ENCODE measurements at regions not wholly inside any gene's neighbourhood (a gene's known extent, or its start where the extent isn't known, plus 50 kb on each side); places are given as distances from the start of the nearest gene placed in this dataset.

GRCh38 chr22:35189559-35189958 lies 67.7 kb upstream of the HMGXB4 start:
- H3K36me3 ChIP-seq (replicated peaks in 1 of 2; ENCODE audit: control insufficient read depth in 1 of 2, insufficient read depth in 2 of 2, low read length in 2 of 2) = no peaks in the 10 kb centered on the region
- H3K9me3 ChIP-seq (replicated peaks in 1 of 2; ENCODE audit: control insufficient read depth in 1 of 2, insufficient read depth in 1 of 2, low read length in 2 of 2) = peaks cover 15 to 21% of the 10 kb centered on the region in 2 donors
- Mint-ChIP-seq H3K4me1 (no peaks in the 10 kb centered on the region), H3K36me3 (no peaks in the 10 kb centered on the region), H3K27ac (no peak overlapping the region), H3K9me3 (peaks cover 8 to 43% (median 28%) of the 10 kb centered on the region in 7 donors), H3K27me3 (ENCODE audit: low read depth in 3 of 3) (peaks cover 0 to 3% (median 2%) of the 10 kb centered on the region in 3 donors), H3K4me3 (no peak overlapping the region)
- no peak overlapping the region for H3K4me3 ChIP-seq (replicated peaks in 1 of 3; ENCODE audit: low read depth in 2 of 3, low read length in 3 of 3)
- no peaks in the 10 kb centered on the region for H3K4me1 ChIP-seq (ENCODE audit: control insufficient read depth in 1 of 2, insufficient read depth in 2 of 2, low read length in 2 of 2)
- no peak overlapping the region for H3K27ac ChIP-seq (ENCODE audit: low read depth in 1 of 2, low read length in 2 of 2)
- no peak for DNase-seq
- intact Hi-C loops (cut with micrococcal nuclease) = no loop called here
- H3K27me3 ChIP-seq (ENCODE audit: control insufficient read depth in 2 of 2, insufficient read depth in 2 of 2, low read length in 2 of 2) = no peaks in the 10 kb centered on the region
- H3K9ac ChIP-seq (ENCODE audit: insufficient read depth, low read length, poor library complexity, severe bottlenecking) = no peak overlapping the region
- no peaks in the 10 kb centered on the region for H3K79me2 ChIP-seq (ENCODE audit: insufficient read depth, low read length)
- no peak overlapping the region for H2AFZ ChIP-seq (ENCODE audit: insufficient read depth, low read depth, low read length, poor library complexity, severe bottlenecking)
- TF ChIP-seq CTCF (IDR thresholded peaks at IDR 0.05) = no peak
- H3K4me2 ChIP-seq (replicated peaks; ENCODE audit: extremely low read depth, low read length, poor library complexity, severe bottlenecking) = no peak overlapping the region
- H4K20me1 ChIP-seq (ENCODE audit: insufficient read depth, low read length) = no peaks in the 10 kb centered on the region

GRCh38 chr22:35191412-35191811 lies 65.9 kb upstream of the HMGXB4 start:
- no peak overlapping the region for H3K27ac Mint-ChIP-seq
- DNase-seq = no peak
- no peaks in the 10 kb centered on the region for H3K4me1 ChIP-seq (ENCODE audit: control insufficient read depth in 1 of 2, insufficient read depth in 2 of 2, low read length in 2 of 2)
- no peaks in the 10 kb centered on the region for H3K4me1 Mint-ChIP-seq
- H4K20me1 ChIP-seq (ENCODE audit: insufficient read depth, low read length) = no peaks in the 10 kb centered on the region
- no peak overlapping the region for H3K4me2 ChIP-seq (replicated peaks; ENCODE audit: extremely low read depth, low read length, poor library complexity, severe bottlenecking)
- no peak overlapping the region for H3K9ac ChIP-seq (ENCODE audit: insufficient read depth, low read length, poor library complexity, severe bottlenecking)
- H3K27ac ChIP-seq (ENCODE audit: low read depth in 1 of 2, low read length in 2 of 2) = no peak overlapping the region
- WGBS (ENCODE audit: insufficient coverage) = 92% methylated on average over 2 of the region's 2 CpGs
- H3K36me3 Mint-ChIP-seq = no peaks in the 10 kb centered on the region
- H3K4me3 ChIP-seq (replicated peaks in 1 of 3; ENCODE audit: low read depth in 2 of 3, low read length in 3 of 3) = no peak overlapping the region
- H3K27me3 Mint-ChIP-seq (ENCODE audit: low read depth in 3 of 3) = peaks cover 0 to 5% (median 2%) of the 10 kb centered on the region in 3 donors
- H3K27me3 ChIP-seq (ENCODE audit: control insufficient read depth in 2 of 2, insufficient read depth in 2 of 2, low read length in 2 of 2) = no peaks in the 10 kb centered on the region
- peaks cover 12 to 21% of the 10 kb centered on the region in 2 donors for H3K9me3 ChIP-seq (replicated peaks in 1 of 2; ENCODE audit: control insufficient read depth in 1 of 2, insufficient read depth in 1 of 2, low read length in 2 of 2)
- H3K4me3 Mint-ChIP-seq = no peak overlapping the region
- intact Hi-C loops (cut with micrococcal nuclease) = no loop called here
- no peak for TF ChIP-seq CTCF (IDR thresholded peaks at IDR 0.05)
- H3K36me3 ChIP-seq (replicated peaks in 1 of 2; ENCODE audit: control insufficient read depth in 1 of 2, insufficient read depth in 2 of 2, low read length in 2 of 2) = no peaks in the 10 kb centered on the region
- H2AFZ ChIP-seq (ENCODE audit: insufficient read depth, low read depth, low read length, poor library complexity, severe bottlenecking) = no peak overlapping the region
- H3K79me2 ChIP-seq (ENCODE audit: insufficient read depth, low read length) = no peaks in the 10 kb centered on the region
- H3K9me3 Mint-ChIP-seq = peaks cover 9 to 40% (median 28%) of the 10 kb centered on the region in 7 donors
